OCI-LY1 (cell line): ENCODE measurements at regions not wholly inside any gene's neighbourhood (a gene's known extent, or its start where the extent isn't known, plus 50 kb on each side); places are given as distances from the start of the nearest gene placed in this dataset.

ENCODE experiments used
- H2AFZ ChIP-seq: fragments of 200-600 bp; sonication (generic), shearing (Covaris generic); 2 replicates; pipeline ENCODE4 v1.6.0; 2014; ENCODE audit warnings: antibody characterized with exemption, mild to moderate bottlenecking, low read length
- H3F3A ChIP-seq: fragments of 200-600 bp; sonication (generic), shearing (Covaris generic); 2 replicates; pipeline ENCODE4 v1.6.0; 2014; ENCODE audit warnings: mild to moderate bottlenecking, antibody characterized with exemption, low read length, moderate library complexity; ENCODE audit not compliant: insufficient read depth
- H3K27ac ChIP-seq: fragments of 200-600 bp; sonication (generic); 2 replicates; pipeline ENCODE4 v1.5.1; 2014; ENCODE audit warnings: low read length, mixed run types, mild to moderate bottlenecking, low read depth; ENCODE audit not compliant: poor library complexity, severe bottlenecking
- H3K27me3 ChIP-seq: fragments of 200-600 bp; sonication (generic); 2 replicates; pipeline ENCODE4 v1.6.0; 2014; ENCODE audit warnings: antibody characterized with exemption, mild to moderate bottlenecking, low read length, moderate library complexity; ENCODE audit not compliant: insufficient read depth
- H3K36me3 ChIP-seq: fragments of 200-600 bp; sonication (generic); 2 replicates; pipeline ENCODE4 v1.6.1; 2014; ENCODE audit warnings: mild to moderate bottlenecking, antibody characterized with exemption, low read length, moderate library complexity, mixed read lengths; ENCODE audit not compliant: insufficient read depth
- H3K4me1 ChIP-seq: fragments of 200-600 bp; sonication (generic); 2 replicates; pipeline ENCODE4 v1.5.1; 2014; ENCODE audit warnings: mild to moderate bottlenecking, low read length, moderate library complexity; ENCODE audit not compliant: insufficient read depth, severe bottlenecking
- H3K4me2 ChIP-seq: fragments of 200-600 bp; sonication (generic), shearing (Covaris generic); 2 replicates; pipeline ENCODE4 v1.6.1; 2014; ENCODE audit warnings: low read length
- H3K4me3 ChIP-seq: fragments of 200-600 bp; sonication (generic); 2 replicates; pipeline ENCODE4 v1.5.1; 2014; ENCODE audit warnings: low read length, low read depth, mild to moderate bottlenecking, mixed read lengths; ENCODE audit not compliant: poor library complexity, severe bottlenecking
- H3K79me2 ChIP-seq: fragments of 200-600 bp; shearing (Covaris generic); 2 replicates; pipeline ENCODE4 v1.6.1; 2016; ENCODE audit warnings: mixed run types, low read length, mixed read lengths; ENCODE audit not compliant: insufficient read depth
- H3K9ac ChIP-seq: fragments of 200-600 bp; sonication (generic), shearing (Covaris generic); 2 replicates; pipeline ENCODE4 v1.6.1; 2014; ENCODE audit warnings: mild to moderate bottlenecking, low read length, mixed read lengths
- H3K9me2 ChIP-seq: fragments of 200-600 bp; sonication (generic), shearing (Covaris generic); 2 replicates; pipeline ENCODE4 v1.6.1; 2014; ENCODE audit warnings: low read depth, mild to moderate bottlenecking, low read length, mixed read lengths
- H3K9me3 ChIP-seq: fragments of 200-600 bp; shearing (Covaris generic); 2 replicates; pipeline ENCODE4 v1.6.1; 2014; ENCODE audit warnings: low read length, mixed read lengths
- H4K20me1 ChIP-seq: fragments of 200-600 bp; sonication (generic), shearing (Covaris generic); 2 replicates; pipeline ENCODE4 v1.6.0; 2016; ENCODE audit warnings: mild to moderate bottlenecking, low read length; ENCODE audit not compliant: insufficient read depth
- EZH2 ChIP-seq: fragments of 200-600 bp; sonication (generic), shearing (Covaris generic); IDR thresholded peaks from 2 replicates; pipeline ENCODE4 v1.8.0; 2017; ENCODE audit warnings: borderline replicate concordance, mixed run types, mild to moderate bottlenecking, antibody characterized with exemption, low read length, moderate library complexity, mixed read lengths
- TF ChIP-seq, protein P1 (sequence below): fragments of 200-600 bp; sonication (generic), shearing (Covaris generic); IDR thresholded peaks from 2 replicates; pipeline ENCODE4 v1.5.1; 2017; ENCODE audit warnings: mild to moderate bottlenecking, antibody characterized with exemption, low read length, moderate library complexity, mixed read lengths

DNA sequence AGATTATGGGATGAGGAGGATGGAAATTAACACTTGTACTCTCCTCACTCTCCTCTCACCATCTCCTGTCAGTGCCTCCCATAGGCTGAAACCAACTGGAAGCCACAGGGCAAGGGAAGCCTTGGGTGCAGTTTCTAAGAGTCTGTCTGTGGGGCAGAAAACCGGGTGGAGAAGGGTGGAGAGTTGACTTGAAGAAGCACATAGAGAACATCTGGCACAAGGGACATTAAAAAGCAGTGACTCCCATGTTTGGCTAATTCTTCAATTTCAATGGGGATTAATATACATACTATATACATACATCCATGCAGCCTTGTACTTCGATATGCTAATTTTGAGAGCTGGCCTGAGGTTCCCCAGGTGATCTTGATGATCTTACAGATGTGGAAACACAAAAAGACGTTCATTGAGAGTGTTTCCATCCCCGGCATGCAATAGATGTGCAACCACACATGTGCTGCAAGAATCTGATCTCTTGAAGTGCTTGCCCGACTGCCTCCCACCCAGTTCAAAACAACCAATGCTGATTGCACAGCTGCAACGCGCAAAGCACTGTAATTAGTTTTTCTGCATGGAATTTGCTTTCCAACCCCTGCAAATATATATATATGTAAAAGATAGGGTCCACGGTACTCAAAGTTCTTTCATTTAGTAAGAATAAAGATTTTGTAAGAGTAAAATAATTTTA is 121.9 kb upstream of the TMC3 start:
- Histone ChIP-seq H3K4me3 (no peak overlapping the region), H3K79me2 (no peaks in the 10 kb centered on the region), H3K4me1 (no peaks in the 10 kb centered on the region), H3K9me2 (no peaks in the 10 kb centered on the region), H4K20me1 (no peaks in the 10 kb centered on the region), H3K36me3 (no peaks in the 10 kb centered on the region), H3K9me3 (no peaks in the 10 kb centered on the region), H3K4me2 (no peak overlapping the region), H3K27me3 (peaks cover 2% of the 10 kb centered on the region; the same call in 1 of the 2 replicates), H3K27ac (no peak overlapping the region), H2AFZ (no peak overlapping the region), H3K9ac (no peak overlapping the region), H3F3A (no peaks in the 10 kb centered on the region)
- TF ChIP-seq, protein P1, sequence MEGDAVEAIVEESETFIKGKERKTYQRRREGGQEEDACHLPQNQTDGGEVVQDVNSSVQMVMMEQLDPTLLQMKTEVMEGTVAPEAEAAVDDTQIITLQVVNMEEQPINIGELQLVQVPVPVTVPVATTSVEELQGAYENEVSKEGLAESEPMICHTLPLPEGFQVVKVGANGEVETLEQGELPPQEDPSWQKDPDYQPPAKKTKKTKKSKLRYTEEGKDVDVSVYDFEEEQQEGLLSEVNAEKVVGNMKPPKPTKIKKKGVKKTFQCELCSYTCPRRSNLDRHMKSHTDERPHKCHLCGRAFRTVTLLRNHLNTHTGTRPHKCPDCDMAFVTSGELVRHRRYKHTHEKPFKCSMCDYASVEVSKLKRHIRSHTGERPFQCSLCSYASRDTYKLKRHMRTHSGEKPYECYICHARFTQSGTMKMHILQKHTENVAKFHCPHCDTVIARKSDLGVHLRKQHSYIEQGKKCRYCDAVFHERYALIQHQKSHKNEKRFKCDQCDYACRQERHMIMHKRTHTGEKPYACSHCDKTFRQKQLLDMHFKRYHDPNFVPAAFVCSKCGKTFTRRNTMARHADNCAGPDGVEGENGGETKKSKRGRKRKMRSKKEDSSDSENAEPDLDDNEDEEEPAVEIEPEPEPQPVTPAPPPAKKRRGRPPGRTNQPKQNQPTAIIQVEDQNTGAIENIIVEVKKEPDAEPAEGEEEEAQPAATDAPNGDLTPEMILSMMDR = no peak
- no peak for TF ChIP-seq EZH2

GRCh38 chr15:81492969-81493645 is 119.1 kb upstream of the TMC3 start:
- no peaks in the 10 kb centered on the region for H3K9me2 ChIP-seq
- no peaks in the 10 kb centered on the region for H3F3A ChIP-seq
- H3K27me3 ChIP-seq = peaks cover 3% of the 10 kb centered on the region; the same call in 1 of the 2 replicates
- H3K79me2 ChIP-seq = no peaks in the 10 kb centered on the region
- H3K9me3 ChIP-seq = no peaks in the 10 kb centered on the region
- H3K4me2 ChIP-seq = no peak overlapping the region
- no peaks in the 10 kb centered on the region for H3K4me1 ChIP-seq
- no peak for TF ChIP-seq EZH2
- TF ChIP-seq, protein P1 = no peak
- no peak overlapping the region for H3K27ac ChIP-seq
- H3K4me3 ChIP-seq = no peak overlapping the region
- H4K20me1 ChIP-seq = no peaks in the 10 kb centered on the region; the same call in 1 of the 2 replicates
- H3K9ac ChIP-seq = no peak overlapping the region
- H3K36me3 ChIP-seq = no peaks in the 10 kb centered on the region
- H2AFZ ChIP-seq = no peak overlapping the region

GRCh38 chr15:81492331-81492968 is 118.4 kb upstream of the TMC3 start:
- Histone ChIP-seq H4K20me1 (no peaks in the 10 kb centered on the region; the same call in 1 of the 2 replicates), H3F3A (no peaks in the 10 kb centered on the region), H3K9ac (no peak overlapping the region), H3K4me2 (no peak overlapping the region), H3K27ac (no peak overlapping the region), H3K9me2 (no peaks in the 10 kb centered on the region), H3K27me3 (peaks cover 3% of the 10 kb centered on the region; the same call in 1 of the 2 replicates), H3K9me3 (no peaks in the 10 kb centered on the region), H2AFZ (no peak overlapping the region), H3K4me3 (no peak overlapping the region), H3K36me3 (no peaks in the 10 kb centered on the region), H3K4me1 (no peaks in the 10 kb centered on the region), H3K79me2 (no peaks in the 10 kb centered on the region)
- TF ChIP-seq, protein P1 = no peak
- no peak for TF ChIP-seq EZH2
